Neural progenitor cell (in vitro differentiated cells): ENCODE measurements at regions not wholly inside any gene's neighbourhood (a gene's known extent, or its start where the extent isn't known, plus 50 kb on each side); places are given as distances from the start of the nearest gene placed in this dataset.

Experiments used
- DNase-seq: peaks from one replicate; pipeline ENCODE4 v3.0.0-alpha.2; 2016; ENCODE audit warnings: low spot score
- H2AFZ ChIP-seq: fragments of 200-600 bp; sonication (generic); replicated peaks from 2 replicates; pipeline ENCODE4 v1.6.1; 2016; ENCODE audit warnings: antibody characterized with exemption
- H3F3A ChIP-seq: fragments of 200-600 bp; sonication (generic); 2 replicates; pipeline ENCODE4 v1.6.1; 2016; ENCODE audit warnings: antibody characterized with exemption, low read depth
- H3K27ac ChIP-seq: fragments of 200-600 bp; sonication (generic); 2 replicates; pipeline ENCODE4 v1.5.1; 2016; ENCODE audit warnings: mild to moderate bottlenecking
- H3K27me3 ChIP-seq: fragments of 200-600 bp; sonication (generic); 2 replicates; pipeline ENCODE4 v1.6.1; 2016; ENCODE audit warnings: mild to moderate bottlenecking, moderate library complexity
- H3K36me3 ChIP-seq: fragments of 200-600 bp; sonication (generic); 2 replicates; pipeline ENCODE4 v1.5.1; 2016
- H3K4me1 ChIP-seq: fragments of 200-600 bp; sonication (generic); 2 replicates; pipeline ENCODE4 v1.6.1; 2016; ENCODE audit warnings: mixed run types
- H3K4me2 ChIP-seq: fragments of 200-600 bp; sonication (generic); 2 replicates; pipeline ENCODE4 v1.6.1; 2016
- H3K4me3 ChIP-seq: fragments of 200-600 bp; sonication (generic); 2 replicates; pipeline ENCODE4 v1.5.1; 2016
- H3K79me2 ChIP-seq: fragments of 200-600 bp; sonication (generic); 2 replicates; pipeline ENCODE4 v1.6.1; 2016; ENCODE audit warnings: low read depth
- H3K9ac ChIP-seq: fragments of 200-600 bp; sonication (generic); 2 replicates; pipeline ENCODE4 v1.6.1; 2016
- H3K9me3 ChIP-seq: fragments of 200-600 bp; sonication (generic); 2 replicates; pipeline ENCODE4 v1.5.1; 2016; ENCODE audit warnings: low read depth
- H4K20me1 ChIP-seq: fragments of 200-600 bp; sonication (generic); 2 replicates; pipeline ENCODE4 v1.6.1; 2016; ENCODE audit warnings: low read depth
- H3K27ac Mint-ChIP-seq: 3 replicates; pipeline ENCODE4 v1.8.0; 2021; ENCODE audit warnings: mixed read lengths
- H3K27me3 Mint-ChIP-seq: 2 replicates; pipeline ENCODE4 v1.8.0; 2022; ENCODE audit warnings: low read depth, mild to moderate bottlenecking, inconsistent platforms, moderate library complexity, mixed read lengths; ENCODE audit not compliant: insufficient read depth
- H3K36me3 Mint-ChIP-seq: 3 replicates; pipeline ENCODE4 v1.8.0; 2021; ENCODE audit warnings: mixed read lengths
- H3K4me1 Mint-ChIP-seq: 3 replicates; pipeline ENCODE4 v1.8.0; 2021; ENCODE audit warnings: mixed read lengths
- H3K4me3 Mint-ChIP-seq: 3 replicates; pipeline ENCODE4 v1.8.0; 2021; ENCODE audit warnings: mild to moderate bottlenecking, moderate library complexity, mixed read lengths
- H3K9me3 Mint-ChIP-seq: 3 replicates; pipeline ENCODE4 v1.8.0; 2020; ENCODE audit warnings: mixed read lengths
- EZH2 ChIP-seq: fragments of 200-600 bp; sonication (generic); IDR thresholded peaks from 2 replicates; pipeline ENCODE4 v1.6.1; 2017; ENCODE audit warnings: antibody characterized with exemption, mild to moderate bottlenecking, moderate library complexity
- EZH2phosphoT487 ChIP-seq: fragments of 200-600 bp; sonication (generic); IDR thresholded peaks from 2 replicates; pipeline ENCODE4 v1.6.1; 2017; ENCODE audit warnings: antibody characterized with exemption
- TF ChIP-seq, protein P1 (sequence below): fragments of 200-600 bp; sonication (generic); IDR thresholded peaks from 2 replicates; pipeline ENCODE4 v1.5.1; 2017; ENCODE audit warnings: antibody characterized with exemption, mild to moderate bottlenecking

DNA sequence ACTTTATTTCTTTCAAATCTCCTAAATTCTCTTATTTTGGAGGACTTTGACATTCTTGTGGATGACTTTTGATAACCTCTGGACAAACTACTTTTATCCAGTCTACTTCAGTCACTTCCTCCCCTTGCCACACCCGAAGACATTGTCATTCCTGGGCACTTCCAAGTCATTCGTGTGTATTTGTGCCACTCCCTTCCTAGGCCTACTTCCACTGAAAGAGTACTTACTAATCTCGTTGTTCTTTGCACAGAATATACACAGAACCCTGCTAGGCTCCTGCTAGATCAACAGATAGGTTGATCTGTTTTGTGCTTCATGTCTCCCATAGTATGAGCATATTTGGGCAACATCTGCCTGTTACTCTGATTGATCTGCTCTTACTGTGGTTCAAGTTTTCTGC, 355.4 kb downstream of the HGF start:
- H4K20me1 ChIP-seq: no peaks in the 10 kb centered on the region
- H3K27me3 ChIP-seq: no peaks in the 10 kb centered on the region
- Mint-ChIP-seq H3K4me1 (no peaks in the 10 kb centered on the region), H3K27ac (no peak overlapping the region), H3K27me3 (no peaks in the 10 kb centered on the region), H3K9me3 (no peaks in the 10 kb centered on the region), H3K4me3 (no peak overlapping the region), H3K36me3 (no peaks in the 10 kb centered on the region)
- no peaks in the 10 kb centered on the region for H3K4me1 ChIP-seq
- H3K36me3 ChIP-seq: no peaks in the 10 kb centered on the region
- no peaks in the 10 kb centered on the region for H3K9me3 ChIP-seq
- H3K4me2 ChIP-seq: no peak overlapping the region
- TF ChIP-seq EZH2phosphoT487: no peak
- TF ChIP-seq, protein P1, sequence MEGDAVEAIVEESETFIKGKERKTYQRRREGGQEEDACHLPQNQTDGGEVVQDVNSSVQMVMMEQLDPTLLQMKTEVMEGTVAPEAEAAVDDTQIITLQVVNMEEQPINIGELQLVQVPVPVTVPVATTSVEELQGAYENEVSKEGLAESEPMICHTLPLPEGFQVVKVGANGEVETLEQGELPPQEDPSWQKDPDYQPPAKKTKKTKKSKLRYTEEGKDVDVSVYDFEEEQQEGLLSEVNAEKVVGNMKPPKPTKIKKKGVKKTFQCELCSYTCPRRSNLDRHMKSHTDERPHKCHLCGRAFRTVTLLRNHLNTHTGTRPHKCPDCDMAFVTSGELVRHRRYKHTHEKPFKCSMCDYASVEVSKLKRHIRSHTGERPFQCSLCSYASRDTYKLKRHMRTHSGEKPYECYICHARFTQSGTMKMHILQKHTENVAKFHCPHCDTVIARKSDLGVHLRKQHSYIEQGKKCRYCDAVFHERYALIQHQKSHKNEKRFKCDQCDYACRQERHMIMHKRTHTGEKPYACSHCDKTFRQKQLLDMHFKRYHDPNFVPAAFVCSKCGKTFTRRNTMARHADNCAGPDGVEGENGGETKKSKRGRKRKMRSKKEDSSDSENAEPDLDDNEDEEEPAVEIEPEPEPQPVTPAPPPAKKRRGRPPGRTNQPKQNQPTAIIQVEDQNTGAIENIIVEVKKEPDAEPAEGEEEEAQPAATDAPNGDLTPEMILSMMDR: no peak
- no peak for TF ChIP-seq EZH2
- no peak overlapping the region for H3K9ac ChIP-seq
- no peak overlapping the region for H2AFZ ChIP-seq
- H3K4me3 ChIP-seq: no peak overlapping the region
- no peak overlapping the region for H3K27ac ChIP-seq
- DNase-seq: no peak
- H3K79me2 ChIP-seq: no peaks in the 10 kb centered on the region
- H3F3A ChIP-seq: no peaks in the 10 kb centered on the region

- Histone ChIP-seq H3K27ac (no peak overlapping the region), H3K4me2 (no peak overlapping the region), H3K9me3 (no peaks in the 10 kb centered on the region), H3K36me3 (no peaks in the 10 kb centered on the region), H2AFZ (no peak overlapping the region), H3K9ac (no peak overlapping the region), H3F3A (no peaks in the 10 kb centered on the region), H4K20me1 (no peaks in the 10 kb centered on the region), H3K4me3 (no peak overlapping the region), H3K79me2 (no peaks in the 10 kb centered on the region), H3K27me3 (no peaks in the 10 kb centered on the region), H3K4me1 (no peaks in the 10 kb centered on the region)
- no peaks in the 10 kb centered on the region for H3K4me1 Mint-ChIP-seq
- no peaks in the 10 kb centered on the region for H3K27me3 Mint-ChIP-seq
- H3K27ac Mint-ChIP-seq: no peak overlapping the region
- TF ChIP-seq EZH2 (no peak), EZH2phosphoT487 (no peak)
- TF ChIP-seq, protein P1: no peak
- DNase-seq: no peak
- H3K9me3 Mint-ChIP-seq: no peaks in the 10 kb centered on the region
- no peaks in the 10 kb centered on the region for H3K36me3 Mint-ChIP-seq
- no peak overlapping the region for H3K4me3 Mint-ChIP-seq
These were observed 359.3 kb downstream of the HGF start for GRCh38 chr7:81410471-81411117.

DNA sequence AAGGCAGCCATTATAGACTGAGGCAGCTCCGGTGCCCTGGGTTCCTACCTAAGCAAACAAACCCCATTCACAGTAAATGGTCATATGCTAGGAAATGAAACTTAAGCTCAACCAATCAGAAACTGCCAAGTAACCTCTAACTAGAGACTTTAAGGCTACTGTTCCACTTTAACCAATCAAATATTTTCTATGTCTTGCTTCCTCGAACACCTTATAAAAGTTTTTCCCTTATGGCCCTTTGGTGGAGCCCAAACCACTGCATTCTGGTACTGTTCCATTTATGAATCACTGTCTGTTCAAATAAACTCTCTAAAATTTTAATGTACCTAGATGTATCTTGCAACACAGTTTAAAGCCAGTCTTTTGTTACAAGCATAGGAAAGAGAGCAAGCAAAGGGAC, 361.1 kb downstream of the HGF start:
- Histone ChIP-seq H3K27me3 (no peaks in the 10 kb centered on the region), H3K4me2 (no peak overlapping the region), H3K27ac (no peak overlapping the region), H4K20me1 (no peaks in the 10 kb centered on the region), H3K36me3 (no peaks in the 10 kb centered on the region), H3K79me2 (no peaks in the 10 kb centered on the region), H3K9me3 (no peaks in the 10 kb centered on the region), H3K4me3 (no peak overlapping the region), H3K4me1 (no peaks in the 10 kb centered on the region), H2AFZ (no peak overlapping the region), H3F3A (no peaks in the 10 kb centered on the region), H3K9ac (no peak overlapping the region)
- no peak for DNase-seq
- TF ChIP-seq, protein P1: no peak
- TF ChIP-seq EZH2phosphoT487 (no peak), EZH2 (no peak)
- Mint-ChIP-seq H3K9me3 (no peaks in the 10 kb centered on the region), H3K36me3 (no peaks in the 10 kb centered on the region), H3K27me3 (no peaks in the 10 kb centered on the region), H3K4me3 (no peak overlapping the region), H3K27ac (no peak overlapping the region), H3K4me1 (no peaks in the 10 kb centered on the region)
